ENCODE measurements at regions not wholly inside any gene's neighbourhood (a gene's known extent, or its start where the extent isn't known, plus 50 kb on each side); places are given as distances from the start of the nearest gene placed in this dataset.

DNA sequence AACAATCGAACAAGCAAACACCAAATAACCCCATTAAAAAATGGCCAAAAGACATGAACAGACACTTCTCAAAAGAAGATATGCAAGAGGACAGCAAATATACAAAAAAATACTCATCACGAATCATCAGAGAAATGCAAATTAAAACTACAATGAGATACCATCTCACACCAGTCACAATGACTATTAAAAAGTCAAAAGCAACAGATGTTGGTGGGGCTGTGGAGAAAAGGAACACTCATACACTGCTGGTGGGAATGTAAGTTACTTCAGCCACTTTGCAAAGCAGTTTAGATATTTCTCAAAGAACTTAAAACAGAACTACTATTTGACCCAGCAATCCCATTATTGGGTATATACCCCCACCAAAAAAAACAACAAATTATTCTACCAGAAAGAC is 51.3 kb upstream of the FLI1 start:
- Mint-ChIP-seq H3K27me3 (no peaks in the 10 kb centered on the region), H3K4me3 (no peak overlapping the region), H3K36me3 (ENCODE audit: low read depth) (no peaks in the 10 kb centered on the region), H3K9me3 (ENCODE audit: low read depth) (no peaks in the 10 kb centered on the region), H3K4me1 (peaks cover 10% of the 10 kb centered on the region), H3K27ac (no peak overlapping the region)
- ChIA-PET POLR2A (no interaction called here), CTCF (interaction anchor here (0.6 to 1.8 kb wide), 3 partner anchors 10 to 479 kb away, joined by 3 to 5 read pairs (median 3); no protein-coding TSS in a partner anchor)
- intact Hi-C loops (cut with DNase I, micrococcal nuclease), result loop anchor here (5.0 kb wide), 2 partner anchors 45 to 205 kb away; no protein-coding TSS in a partner anchor
- DNase-seq, result no peak
- peak; percentile 51 for ATAC-seq

DNA sequence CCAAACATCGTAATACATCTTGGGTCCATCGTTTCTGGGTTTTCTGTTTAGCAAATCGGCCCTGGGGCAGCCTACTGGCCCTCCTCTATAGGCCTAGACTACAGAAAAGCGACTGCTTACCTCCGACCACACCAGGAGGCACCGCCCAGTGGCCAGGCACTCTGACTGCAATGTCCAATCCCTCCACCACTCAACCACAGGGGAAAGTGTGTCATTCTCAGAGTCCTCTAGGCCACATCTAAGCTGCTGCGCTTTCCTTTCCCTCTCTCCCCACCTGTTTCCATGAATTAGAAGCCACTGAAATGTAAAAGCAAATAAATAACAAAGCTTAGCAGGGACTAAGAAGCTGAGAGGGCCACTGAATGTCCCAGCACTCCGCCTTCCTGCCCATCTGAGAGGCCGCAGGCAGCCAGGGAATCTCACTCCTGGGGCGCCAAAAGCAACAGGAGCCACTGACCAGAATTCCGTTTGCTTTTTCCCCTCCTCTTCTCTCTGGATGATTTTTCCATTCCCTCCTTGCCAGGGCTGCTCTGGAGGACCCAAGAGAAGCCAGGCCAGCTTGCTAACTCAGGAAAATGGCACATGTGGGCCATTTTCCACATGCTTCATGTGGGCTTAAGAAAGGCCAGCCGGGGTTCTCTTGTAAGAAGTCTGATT is 50.1 kb upstream of the FLI1 start:
- peaks cover 5% of the 10 kb centered on the region for H3K4me1 Mint-ChIP-seq
- ATAC-seq (no peak), DNase-seq (no peak)
- no peak overlapping the region for H3K4me3 Mint-ChIP-seq
- intact Hi-C loops (cut with DNase I, micrococcal nuclease), result loop anchor here (5.0 kb wide), 2 partner anchors 44 to 204 kb away; no protein-coding TSS in a partner anchor
- CTCF ChIA-PET, result interaction anchor here (0.9 to 3.6 kb wide), 3 partner anchors 11 to 486 kb away, joined by 3 to 10 read pairs (median 5); no protein-coding TSS in a partner anchor
- no peaks in the 10 kb centered on the region for H3K9me3 Mint-ChIP-seq (ENCODE audit: low read depth)
- H3K27me3 Mint-ChIP-seq, result no peaks in the 10 kb centered on the region
- POLR2A ChIA-PET, result no interaction called here
- H3K36me3 Mint-ChIP-seq (ENCODE audit: low read depth), result no peaks in the 10 kb centered on the region
- no peak overlapping the region for H3K27ac Mint-ChIP-seq

Data from activated CD4-positive, alpha-beta T cell treated with anti-CD3 and anti-CD28 coated beads for 36 hours (primary cell).